SK-N-SH (cell line): ENCODE measurements at regions not wholly inside any gene's neighbourhood (a gene's known extent, or its start where the extent isn't known, plus 50 kb on each side); places are given as distances from the start of the nearest gene placed in this dataset.

ENCODE experiments used
- EP300 ChIP-seq, 2 experiments: IDR thresholded peaks; 2 replicates each; pipeline versions ENCODE4 v1.4.0 to v1.6.1; 2012; ENCODE audit warnings: borderline replicate concordance in 1 of 2, low read depth in 1 of 2, low read length in 1 of 2
- POLR2AphosphoS5 ChIP-seq: IDR thresholded peaks from 2 replicates; pipeline ENCODE4 v1.6.1; 2012; ENCODE audit warnings: low read depth, low read length
- RAD21 ChIP-seq: IDR thresholded peaks from 2 replicates; pipeline ENCODE4 v1.6.1; 2012; ENCODE audit warnings: mild to moderate bottlenecking, low read length
- REST ChIP-seq: IDR thresholded peaks from 2 replicates; pipeline ENCODE4 v1.6.1; 2012; ENCODE audit warnings: mild to moderate bottlenecking, low read depth, low read length, moderate library complexity
- SIN3A ChIP-seq: IDR thresholded peaks from 2 replicates; pipeline ENCODE4 v1.6.1; 2012; ENCODE audit warnings: low read depth, mild to moderate bottlenecking, low read length, moderate library complexity, borderline replicate concordance
- SMC3 ChIP-seq: IDR thresholded peaks from 2 replicates; pipeline ENCODE4 v1.6.1; 2012; ENCODE audit warnings: low read depth, low read length, improper control_type of control experiment
- TCF12 ChIP-seq: IDR thresholded peaks from 2 replicates; pipeline ENCODE4 v1.4.0; 2012
- YY1 ChIP-seq: IDR thresholded peaks from 2 replicates; pipeline ENCODE4 v1.4.0; 2012; ENCODE audit warnings: low read depth, mild to moderate bottlenecking
- ZBTB33 ChIP-seq: IDR thresholded peaks from 2 replicates; pipeline ENCODE4 v1.4.0; 2012; ENCODE audit warnings: low read depth, borderline replicate concordance
- TF ChIP-seq, protein P1 (sequence below): fragments of 200-600 bp; sonication (generic); IDR thresholded peaks from 2 replicates; pipeline ENCODE4 v1.6.1; 2017; ENCODE audit warnings: antibody characterized with exemption, mild to moderate bottlenecking, moderate library complexity
- TF ChIP-seq, protein P2 (sequence below): IDR thresholded peaks from 2 replicates; pipeline ENCODE4 v1.4.0; 2012; ENCODE audit warnings: low read depth, borderline replicate concordance
- TF ChIP-seq, protein P3 (sequence below): IDR thresholded peaks from 2 replicates; pipeline ENCODE4 v1.4.0; 2012; ENCODE audit warnings: low read depth

DNA sequence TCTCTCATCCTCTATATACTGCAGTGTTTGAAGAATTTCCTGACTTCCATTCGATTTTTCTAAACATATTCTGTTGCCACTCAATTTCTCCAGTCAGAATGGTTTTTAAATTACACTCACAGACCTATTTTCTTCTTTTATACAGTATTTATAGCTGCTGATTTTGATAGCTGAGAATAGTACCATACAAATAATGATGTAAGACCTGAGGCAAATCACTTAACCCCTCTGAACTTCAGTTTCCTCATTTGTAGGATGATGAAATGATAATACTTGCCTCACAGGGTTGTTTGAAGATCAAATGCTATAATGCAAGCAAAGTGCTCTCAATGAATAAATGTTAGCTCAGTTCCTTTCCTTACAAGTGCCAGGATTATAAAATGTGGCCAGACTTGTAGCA lies 241.8 kb downstream of the CPS1 start:
- TF ChIP-seq POLR2AphosphoS5, result no peak
- TF ChIP-seq, protein P1, sequence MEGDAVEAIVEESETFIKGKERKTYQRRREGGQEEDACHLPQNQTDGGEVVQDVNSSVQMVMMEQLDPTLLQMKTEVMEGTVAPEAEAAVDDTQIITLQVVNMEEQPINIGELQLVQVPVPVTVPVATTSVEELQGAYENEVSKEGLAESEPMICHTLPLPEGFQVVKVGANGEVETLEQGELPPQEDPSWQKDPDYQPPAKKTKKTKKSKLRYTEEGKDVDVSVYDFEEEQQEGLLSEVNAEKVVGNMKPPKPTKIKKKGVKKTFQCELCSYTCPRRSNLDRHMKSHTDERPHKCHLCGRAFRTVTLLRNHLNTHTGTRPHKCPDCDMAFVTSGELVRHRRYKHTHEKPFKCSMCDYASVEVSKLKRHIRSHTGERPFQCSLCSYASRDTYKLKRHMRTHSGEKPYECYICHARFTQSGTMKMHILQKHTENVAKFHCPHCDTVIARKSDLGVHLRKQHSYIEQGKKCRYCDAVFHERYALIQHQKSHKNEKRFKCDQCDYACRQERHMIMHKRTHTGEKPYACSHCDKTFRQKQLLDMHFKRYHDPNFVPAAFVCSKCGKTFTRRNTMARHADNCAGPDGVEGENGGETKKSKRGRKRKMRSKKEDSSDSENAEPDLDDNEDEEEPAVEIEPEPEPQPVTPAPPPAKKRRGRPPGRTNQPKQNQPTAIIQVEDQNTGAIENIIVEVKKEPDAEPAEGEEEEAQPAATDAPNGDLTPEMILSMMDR, result no peak
- TF ChIP-seq RAD21, result no peak
- no peak for TF ChIP-seq YY1
- TF ChIP-seq SIN3A, result no peak
- TF ChIP-seq ZBTB33, result no peak
- TF ChIP-seq, protein P2, sequence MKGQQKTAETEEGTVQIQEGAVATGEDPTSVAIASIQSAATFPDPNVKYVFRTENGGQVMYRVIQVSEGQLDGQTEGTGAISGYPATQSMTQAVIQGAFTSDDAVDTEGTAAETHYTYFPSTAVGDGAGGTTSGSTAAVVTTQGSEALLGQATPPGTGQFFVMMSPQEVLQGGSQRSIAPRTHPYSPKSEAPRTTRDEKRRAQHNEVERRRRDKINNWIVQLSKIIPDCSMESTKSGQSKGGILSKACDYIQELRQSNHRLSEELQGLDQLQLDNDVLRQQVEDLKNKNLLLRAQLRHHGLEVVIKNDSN, result no peak
- no peak for TF ChIP-seq SMC3
- TF ChIP-seq, protein P3, sequence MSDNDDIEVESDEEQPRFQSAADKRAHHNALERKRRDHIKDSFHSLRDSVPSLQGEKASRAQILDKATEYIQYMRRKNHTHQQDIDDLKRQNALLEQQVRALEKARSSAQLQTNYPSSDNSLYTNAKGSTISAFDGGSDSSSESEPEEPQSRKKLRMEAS, result no peak
- no peak for TF ChIP-seq TCF12
- no peak for TF ChIP-seq REST
- TF ChIP-seq EP300 (IDR thresholded peaks at IDR 0.05; ENCODE audit: borderline replicate concordance in 1 of 2, low read depth in 1 of 2, low read length in 1 of 2), result no peak
